ENCODE measurements at regions not wholly inside any gene's neighbourhood (a gene's known extent, or its start where the extent isn't known, plus 50 kb on each side); places are given as distances from the start of the nearest gene placed in this dataset.

GRCh38 chr5:143673676-143674468 is 138.1 kb upstream of the HMHB1 start:
- Histone ChIP-seq H3K36me3 (ENCODE audit: control insufficient read depth, insufficient read depth, low read length) (no peaks in the 10 kb centered on the region), H3K9me1 (ENCODE audit: control insufficient read depth, insufficient read depth, low read length) (no peaks in the 10 kb centered on the region), H3K27me3 (ENCODE audit: control insufficient read depth in 2 of 2, insufficient read depth in 2 of 2, low read length in 2 of 2) (no peaks in the 10 kb centered on the region), H3K4me3 (no peak overlapping the region), H2AFZ (ENCODE audit: low read depth, low read length) (no peak overlapping the region), H3K4me2 (ENCODE audit: insufficient read depth, low read length) (no peak overlapping the region), H3K9me3 (replicated peaks; ENCODE audit: control insufficient read depth, insufficient read depth, low read depth, low read length) (0 out of 2 replicates have a peak, but pooled peaks cover 1% of the 10 kb centered on the region), H3K9ac (ENCODE audit: insufficient read depth in 1 of 2, low read depth in 2 of 2, low read length in 2 of 2) (no peak overlapping the region), H4K20me1 (replicated peaks; ENCODE audit: control insufficient read depth, insufficient read depth, low read length) (no peaks in the 10 kb centered on the region), H3K4me1 (replicated peaks in 1 of 2; ENCODE audit: control insufficient read depth in 2 of 2, insufficient read depth in 2 of 2, low read length in 2 of 2) (no peaks in the 10 kb centered on the region), H3K79me2 (ENCODE audit: control insufficient read depth, insufficient read depth, low read length) (no peaks in the 10 kb centered on the region), H3K27ac (ENCODE audit: extremely low read depth, low read depth, low read length) (no peak overlapping the region)
- POLR2A ChIA-PET: interaction anchor here (0.8 kb wide), 1 partner anchor 9 kb away, joined by 4 read pairs; no protein-coding TSS in a partner anchor
- 2% methylated on average over 3 of the region's 3 CpGs for WGBS (ENCODE audit: insufficient coverage, low coverage, missing lambda C conversion rate)
- in situ Hi-C loops (cut with MboI) (no loop called here), intact Hi-C loops (cut with micrococcal nuclease) (no loop called here)
- ATAC-seq (no peak), DNase-seq (ENCODE audit: extremely low read depth in 1 of 4, low spot score in 3 of 4) (no peak), FAIRE-seq (no peak)
- CTCF ChIA-PET (ENCODE audit: low intra/inter-chr PET ratio): no interaction called here
- BruUV-seq (replicated peaks): no TSS peak
- no peak for TF ChIP-seq GABPB1 (CRISPR knock-in tag; IDR thresholded peaks at IDR 0.05)
- TF ChIP-seq ZNF785 (CRISPR knock-in tag; IDR thresholded peaks at IDR 0.05): no peak
- TF ChIP-seq, protein P1, sequence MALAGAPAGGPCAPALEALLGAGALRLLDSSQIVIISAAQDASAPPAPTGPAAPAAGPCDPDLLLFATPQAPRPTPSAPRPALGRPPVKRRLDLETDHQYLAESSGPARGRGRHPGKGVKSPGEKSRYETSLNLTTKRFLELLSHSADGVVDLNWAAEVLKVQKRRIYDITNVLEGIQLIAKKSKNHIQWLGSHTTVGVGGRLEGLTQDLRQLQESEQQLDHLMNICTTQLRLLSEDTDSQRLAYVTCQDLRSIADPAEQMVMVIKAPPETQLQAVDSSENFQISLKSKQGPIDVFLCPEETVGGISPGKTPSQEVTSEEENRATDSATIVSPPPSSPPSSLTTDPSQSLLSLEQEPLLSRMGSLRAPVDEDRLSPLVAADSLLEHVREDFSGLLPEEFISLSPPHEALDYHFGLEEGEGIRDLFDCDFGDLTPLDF (CRISPR knock-in tag; IDR thresholded peaks at IDR 0.05): no peak
- TF ChIP-seq, protein P2, sequence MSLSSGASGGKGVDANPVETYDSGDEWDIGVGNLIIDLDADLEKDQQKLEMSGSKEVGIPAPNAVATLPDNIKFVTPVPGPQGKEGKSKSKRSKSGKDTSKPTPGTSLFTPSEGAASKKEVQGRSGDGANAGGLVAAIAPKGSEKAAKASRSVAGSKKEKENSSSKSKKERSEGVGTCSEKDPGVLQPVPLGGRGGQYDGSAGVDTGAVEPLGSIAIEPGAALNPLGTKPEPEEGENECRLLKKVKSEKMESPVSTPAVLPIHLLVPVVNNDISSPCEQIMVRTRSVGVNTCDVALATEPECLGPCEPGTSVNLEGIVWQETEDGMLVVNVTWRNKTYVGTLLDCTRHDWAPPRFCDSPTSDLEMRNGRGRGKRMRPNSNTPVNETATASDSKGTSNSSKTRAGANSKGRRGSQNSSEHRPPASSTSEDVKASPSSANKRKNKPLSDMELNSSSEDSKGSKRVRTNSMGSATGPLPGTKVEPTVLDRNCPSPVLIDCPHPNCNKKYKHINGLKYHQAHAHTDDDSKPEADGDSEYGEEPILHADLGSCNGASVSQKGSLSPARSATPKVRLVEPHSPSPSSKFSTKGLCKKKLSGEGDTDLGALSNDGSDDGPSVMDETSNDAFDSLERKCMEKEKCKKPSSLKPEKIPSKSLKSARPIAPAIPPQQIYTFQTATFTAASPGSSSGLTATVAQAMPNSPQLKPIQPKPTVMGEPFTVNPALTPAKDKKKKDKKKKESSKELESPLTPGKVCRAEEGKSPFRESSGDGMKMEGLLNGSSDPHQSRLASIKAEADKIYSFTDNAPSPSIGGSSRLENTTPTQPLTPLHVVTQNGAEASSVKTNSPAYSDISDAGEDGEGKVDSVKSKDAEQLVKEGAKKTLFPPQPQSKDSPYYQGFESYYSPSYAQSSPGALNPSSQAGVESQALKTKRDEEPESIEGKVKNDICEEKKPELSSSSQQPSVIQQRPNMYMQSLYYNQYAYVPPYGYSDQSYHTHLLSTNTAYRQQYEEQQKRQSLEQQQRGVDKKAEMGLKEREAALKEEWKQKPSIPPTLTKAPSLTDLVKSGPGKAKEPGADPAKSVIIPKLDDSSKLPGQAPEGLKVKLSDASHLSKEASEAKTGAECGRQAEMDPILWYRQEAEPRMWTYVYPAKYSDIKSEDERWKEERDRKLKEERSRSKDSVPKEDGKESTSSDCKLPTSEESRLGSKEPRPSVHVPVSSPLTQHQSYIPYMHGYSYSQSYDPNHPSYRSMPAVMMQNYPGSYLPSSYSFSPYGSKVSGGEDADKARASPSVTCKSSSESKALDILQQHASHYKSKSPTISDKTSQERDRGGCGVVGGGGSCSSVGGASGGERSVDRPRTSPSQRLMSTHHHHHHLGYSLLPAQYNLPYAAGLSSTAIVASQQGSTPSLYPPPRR (CRISPR knock-in tag; IDR thresholded peaks at IDR 0.05; ENCODE audit: borderline replicate concordance): no peak
- no peak for TF ChIP-seq POLR2A (conservative IDR thresholded peaks at IDR 0.05)
- no peak for TF ChIP-seq ELF4 (CRISPR knock-in tag; IDR thresholded peaks at IDR 0.05)
- TF ChIP-seq RBM39 (optimal IDR thresholded peaks at IDR 0.05; ENCODE audit: low read depth, low read length): no peak
- no peak for TF ChIP-seq CREB3 (tag; conservative IDR thresholded peaks at IDR 0.05; ENCODE audit: low read depth)
- no peak for TF ChIP-seq ZNF644 (tag; IDR thresholded peaks at IDR 0.05; ENCODE audit: low read depth)
- TF ChIP-seq, protein P3, sequence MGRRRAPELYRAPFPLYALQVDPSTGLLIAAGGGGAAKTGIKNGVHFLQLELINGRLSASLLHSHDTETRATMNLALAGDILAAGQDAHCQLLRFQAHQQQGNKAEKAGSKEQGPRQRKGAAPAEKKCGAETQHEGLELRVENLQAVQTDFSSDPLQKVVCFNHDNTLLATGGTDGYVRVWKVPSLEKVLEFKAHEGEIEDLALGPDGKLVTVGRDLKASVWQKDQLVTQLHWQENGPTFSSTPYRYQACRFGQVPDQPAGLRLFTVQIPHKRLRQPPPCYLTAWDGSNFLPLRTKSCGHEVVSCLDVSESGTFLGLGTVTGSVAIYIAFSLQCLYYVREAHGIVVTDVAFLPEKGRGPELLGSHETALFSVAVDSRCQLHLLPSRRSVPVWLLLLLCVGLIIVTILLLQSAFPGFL (CRISPR knock-in tag; IDR thresholded peaks at IDR 0.05): no peak
- TF ChIP-seq ZHX1 (conservative IDR thresholded peaks at IDR 0.05; ENCODE audit: low read length): no peak

All from K562 (cell line).